H1 (cell line): ENCODE measurements at regions not wholly inside any gene's neighbourhood (a gene's known extent, or its start where the extent isn't known, plus 50 kb on each side); places are given as distances from the start of the nearest gene placed in this dataset.

Experiments used
- CTCF ChIA-PET: fragments of 300-600 bp; sonication (Branson Sonifier 250); formaldehyde crosslinking; loops from one replicate; lab custom pipeline; 2021; ENCODE audit not compliant: partially characterized antibody; lab: Charles Lee
- POLR2A ChIA-PET: fragments of 300-600 bp; sonication (Branson Sonifier 250); formaldehyde crosslinking; loops from one replicate; lab custom pipeline; 2021; ENCODE audit warnings: inconsistent platforms; ENCODE audit not compliant: partially characterized antibody; lab: Charles Lee
- DNase-seq, 2 experiments: peaks; one replicate each; pipeline versions ENCODE4 v3.0.0 to v3.0.0-alpha.2; 2010 to 2022; ENCODE audit warnings: low spot score in 2 of 2, low read depth in 1 of 2, mixed read lengths in 1 of 2
- FAIRE-seq: peaks from 2 replicates; lab custom pipeline; 2011; peaks lifted over from hg19 to GRCh38; lab: Jason Lieb, UNC
- H2AFZ ChIP-seq: 2 replicates; pipeline ENCODE4 v1.8.1; 2012; ENCODE audit warnings: low read length, inconsistent platforms
- H2AK5ac ChIP-seq: 2 replicates; pipeline ENCODE4 v1.6.1; 2013; ENCODE audit warnings: low read depth, low read length
- H2BK120ac ChIP-seq: replicated peaks from 2 replicates; pipeline ENCODE3; 2013; ENCODE audit warnings: low read depth, low read length, inconsistent platforms
- H2BK12ac ChIP-seq: 2 replicates; pipeline ENCODE4 v1.6.1; 2013; ENCODE audit warnings: low read depth, low read length
- H2BK15ac ChIP-seq: 2 replicates; pipeline ENCODE4 v1.6.1; 2013; ENCODE audit warnings: low read length
- H2BK20ac ChIP-seq: 2 replicates; pipeline ENCODE4 v1.6.1; 2013; ENCODE audit warnings: low read length
- H2BK5ac ChIP-seq: 2 replicates; pipeline ENCODE4 v1.6.1; 2013; ENCODE audit warnings: low read depth, low read length
- H3K14ac ChIP-seq: 2 replicates; pipeline ENCODE4 v1.6.1; 2013; ENCODE audit warnings: inconsistent platforms; ENCODE audit not compliant: insufficient read length
- H3K18ac ChIP-seq: 2 replicates; pipeline ENCODE4 v1.6.1; 2013; ENCODE audit warnings: low read length; ENCODE audit errors: extremely low read depth
- H3K23ac ChIP-seq: 2 replicates; pipeline ENCODE4 v1.6.1; 2013; ENCODE audit warnings: inconsistent platforms; ENCODE audit not compliant: insufficient read length
- H3K23me2 ChIP-seq: 2 replicates; pipeline ENCODE4 v1.6.1; 2013; ENCODE audit warnings: low read depth, low read length
- H3K27ac ChIP-seq: 2 replicates; pipeline ENCODE4 v1.6.1; 2011; ENCODE audit warnings: low read depth, low read length, inconsistent platforms
- H3K27me3 ChIP-seq, 4 experiments: replicated peaks in 1 of 4; 1 replicate in 1 of 4; 2 replicates in 3 of 4; pipeline versions ENCODE4 v1.6.1 to v1.8.1; 2011 to 2013; ENCODE audit warnings: low read length in 3 of 4, mild to moderate bottlenecking in 3 of 4, inconsistent platforms in 2 of 4, mixed read lengths in 2 of 4, moderate library complexity in 1 of 4; ENCODE audit not compliant: control insufficient read depth in 3 of 4, insufficient read depth in 3 of 4; ENCODE audit errors: extremely low read depth in 1 of 4
- H3K36me3 ChIP-seq, 4 experiments: 2 replicates each; pipeline versions ENCODE4 v1.6.1 to v1.8.1; 2011 to 2013; ENCODE audit warnings: mild to moderate bottlenecking in 4 of 4, low read length in 3 of 4, moderate library complexity in 2 of 4, control low read depth in 1 of 4, inconsistent platforms in 1 of 4; ENCODE audit not compliant: insufficient read depth in 4 of 4, control insufficient read depth in 2 of 4
- H3K4ac ChIP-seq: replicated peaks from 2 replicates; pipeline ENCODE3; 2013; ENCODE audit warnings: low read length, low read depth, mixed read lengths, inconsistent platforms; ENCODE audit not compliant: insufficient read length
- H3K4me1 ChIP-seq, 4 experiments: replicated peaks in 1 of 4; 1 replicate in 1 of 4; 2 replicates in 3 of 4; pipeline versions ENCODE4 v1.6.1 to v1.8.1; 2011 to 2013; ENCODE audit warnings: low read length in 3 of 4, inconsistent platforms in 2 of 4, mixed read lengths in 1 of 4; ENCODE audit not compliant: insufficient read depth in 4 of 4, control insufficient read depth in 3 of 4
- H3K4me2 ChIP-seq, 2 experiments: 2 replicates each; pipeline versions ENCODE4 v1.6.1 to v1.8.1; 2011 to 2013; ENCODE audit warnings: low read depth in 2 of 2, low read length in 2 of 2, control low read depth in 1 of 2, inconsistent platforms in 1 of 2, mild to moderate bottlenecking in 1 of 2; ENCODE audit not compliant: insufficient read depth in 1 of 2
- H3K4me3 ChIP-seq, 4 experiments: fragments of 200-600, 300-600 bp in 1 of 4; sonication (generic), shearing (Covaris generic), sonication (Bioruptor Twin) in 1 of 4; 2 replicates each; pipeline versions ENCODE4 v1.5.1 to v1.8.1; 2011 to 2016; ENCODE audit warnings: low read length in 4 of 4, low read depth in 3 of 4, control low read depth in 2 of 4, inconsistent platforms in 2 of 4, mild to moderate bottlenecking in 2 of 4, mixed read lengths in 1 of 4, moderate library complexity in 1 of 4; ENCODE audit not compliant: insufficient read depth in 2 of 4; ENCODE audit errors: extremely low read depth in 1 of 4
- H3K56ac ChIP-seq: replicated peaks from 2 replicates; pipeline ENCODE3; 2013; ENCODE audit warnings: low read depth, mild to moderate bottlenecking, mixed read lengths, low read length, inconsistent platforms; ENCODE audit not compliant: insufficient read length
- H3K79me1 ChIP-seq: 2 replicates; pipeline ENCODE4 v1.6.1; 2013; ENCODE audit warnings: low read depth, low read length, control low read depth
- H3K79me2 ChIP-seq, 2 experiments: 2 replicates each; pipeline versions ENCODE4 v1.6.1 to v1.8.1; 2012 to 2013; ENCODE audit warnings: low read length in 2 of 2, mild to moderate bottlenecking in 2 of 2, inconsistent platforms in 1 of 2; ENCODE audit not compliant: insufficient read depth in 2 of 2, control insufficient read depth in 1 of 2
- H3K9ac ChIP-seq, 4 experiments: replicated peaks in 1 of 4; 1 replicate in 1 of 4; 2 replicates in 3 of 4; pipeline versions ENCODE4 v1.6.1 to v1.8.1; 2011 to 2013; ENCODE audit warnings: low read depth in 3 of 4, low read length in 3 of 4, control low read depth in 2 of 4, mild to moderate bottlenecking in 2 of 4, moderate library complexity in 2 of 4, inconsistent platforms in 1 of 4; ENCODE audit errors: extremely low read depth in 1 of 4
- H3K9me3 ChIP-seq, 2 experiments: 2 replicates each; pipeline versions ENCODE4 v1.6.1 to v1.8.1; 2012 to 2013; ENCODE audit warnings: mild to moderate bottlenecking in 2 of 2, moderate library complexity in 2 of 2, control low read depth in 1 of 2, inconsistent platforms in 1 of 2, low read depth in 1 of 2, low read length in 1 of 2, mixed read lengths in 1 of 2; ENCODE audit not compliant: insufficient read depth in 2 of 2
- H4K20me1 ChIP-seq, 2 experiments: replicated peaks in 1 of 2; 2 replicates each; pipeline versions ENCODE3 to v1.8.1; 2011 to 2013; ENCODE audit warnings: inconsistent platforms in 2 of 2, low read length in 2 of 2, mild to moderate bottlenecking in 1 of 2; ENCODE audit not compliant: insufficient read depth in 2 of 2, control insufficient read depth in 1 of 2
- H4K5ac ChIP-seq: 2 replicates; pipeline ENCODE4 v1.6.1; 2013; ENCODE audit warnings: low read length, low read depth, mixed read lengths, inconsistent platforms; ENCODE audit not compliant: insufficient read length
- H4K8ac ChIP-seq: 2 replicates; pipeline ENCODE4 v1.8.0; 2013; ENCODE audit warnings: mild to moderate bottlenecking, moderate library complexity, low read length, inconsistent platforms; ENCODE audit not compliant: insufficient read depth; ENCODE audit errors: extremely low read depth
- H4K91ac ChIP-seq: replicated peaks from 2 replicates; pipeline ENCODE3; 2013; ENCODE audit warnings: low read length, mixed read lengths, inconsistent platforms; ENCODE audit not compliant: insufficient read length
- CHD2 ChIP-seq: IDR thresholded peaks from 2 replicates; pipeline ENCODE4 v1.6.1; 2012; ENCODE audit warnings: low read length, improper control_type of control experiment
- CREB1 ChIP-seq: IDR thresholded peaks from 2 replicates; pipeline ENCODE4 v1.6.1; 2012; ENCODE audit warnings: inconsistent platforms
- E2F6 ChIP-seq: IDR thresholded peaks from 2 replicates; pipeline ENCODE4 v1.6.1; 2012; ENCODE audit warnings: inconsistent platforms
- KDM4A ChIP-seq: IDR thresholded peaks from one replicate; pipeline ENCODE4 v1.7.1; 2012; ENCODE audit warnings: low read depth, mild to moderate bottlenecking, moderate library complexity, low read length, inconsistent platforms; ENCODE audit not compliant: severe bottlenecking
- KDM5A ChIP-seq: fragments of 200-600 bp; IDR thresholded peaks from 2 replicates; pipeline ENCODE4 v1.7.1; 2012; ENCODE audit warnings: mild to moderate bottlenecking, low read length, inconsistent platforms, mixed read lengths
- POLR2AphosphoS5 ChIP-seq: IDR thresholded peaks from 2 replicates; pipeline ENCODE4 v1.6.1; 2011; ENCODE audit warnings: low read depth, low read length
- RXRA ChIP-seq: IDR thresholded peaks from 2 replicates; pipeline ENCODE4 v1.6.1; 2011; ENCODE audit warnings: low read depth, mild to moderate bottlenecking, low read length, moderate library complexity; ENCODE audit not compliant: insufficient read depth
- SIN3A ChIP-seq, 2 experiments: IDR thresholded peaks in 1 of 2; conservative IDR thresholded peaks in 1 of 2; 2 replicates each; pipeline ENCODE4 v1.6.1; 2011 to 2012; ENCODE audit warnings: low read length in 2 of 2, improper control_type of control experiment in 1 of 2, low read depth in 1 of 2, mild to moderate bottlenecking in 1 of 2
- WGBS, 2 experiments: shearing (Covaris generic) in 1 of 2; methylation state at CpG; one replicate each; pipeline versions ENCODE4 v1.1.6 to v1.1.7; 2013 to 2015; ENCODE audit warnings: low lambda C conversion rate in 2 of 2, mixed read lengths in 2 of 2, inconsistent platforms in 1 of 2, low coverage in 1 of 2, missing lambda C conversion rate in 1 of 2; ENCODE audit not compliant: insufficient replicate concordance in 2 of 2, insufficient coverage in 1 of 2, insufficient read length in 1 of 2; ENCODE audit errors: extremely low coverage in 1 of 2, missing lambda C conversion rate in 1 of 2; 5-methylcytosine and 5-hydroxymethylcytosine counted together

DNA sequence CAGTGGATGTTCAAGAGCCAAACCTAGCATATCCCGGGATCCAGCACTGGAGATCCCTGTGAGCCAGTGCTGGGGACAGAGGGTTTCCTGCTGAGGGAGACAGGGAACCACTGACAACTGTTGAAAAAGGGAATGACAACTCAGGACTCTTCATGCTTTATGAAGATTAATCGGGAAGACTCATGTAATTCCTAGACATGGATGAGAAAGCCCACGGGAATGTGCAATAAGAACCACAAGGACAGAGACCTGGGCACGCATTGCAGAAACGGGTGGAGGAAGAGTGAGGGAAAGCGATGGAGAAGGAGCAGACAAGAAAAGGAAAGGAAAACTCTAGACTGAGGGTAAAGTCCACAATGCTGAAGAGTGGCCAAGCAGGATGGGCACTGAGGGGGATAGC is 296.0 kb downstream of the PCNX1 start:
- TF ChIP-seq KDM4A (no peak), KDM5A (no peak), RXRA (no peak), E2F6 (no peak), SIN3A (conservative IDR thresholded peaks at IDR 0.05 in 1 of 2, IDR thresholded peaks at IDR 0.05 in 1 of 2; ENCODE audit: low read depth in 1 of 2, low read length in 2 of 2) (no peak), CHD2 (no peak), POLR2AphosphoS5 (no peak), CREB1 (no peak)

More for the DNA sequence above, 296.0 kb downstream of the PCNX1 start:
- FAIRE-seq (no peak), DNase-seq (no peak)
- Histone ChIP-seq H3K14ac (no peak overlapping the region), H4K5ac (no peak overlapping the region), H3K79me2 (no peaks in the 10 kb centered on the region), H3K18ac (no peak overlapping the region; the same call in 1 of the 2 replicates), H3K23me2 (peaks cover 2% of the 10 kb centered on the region; the same call in 1 of the 2 replicates), H3K4me3 (no peak overlapping the region), H3K4me1 (no peaks in the 10 kb centered on the region), H2BK120ac (no peak overlapping the region), H4K91ac (no peak overlapping the region), H2AK5ac (no peak overlapping the region), H3K9ac (no peak overlapping the region), H3K27me3 (no peaks in the 10 kb centered on the region), H3K79me1 (no peaks in the 10 kb centered on the region), H2BK5ac (no peak overlapping the region), H4K20me1 (no peaks in the 10 kb centered on the region), H2BK12ac (no peak overlapping the region), H4K8ac (no peak overlapping the region; the same call in 1 of the 2 replicates), H3K36me3 (no peaks in the 10 kb centered on the region), H3K4me2 (no peak overlapping the region), H2BK20ac (no peak overlapping the region), H3K9me3 (0 out of 4 replicates have a peak, but pooled peaks cover 0 to 2% of the 10 kb centered on the region in 2 experiments), H2AFZ (no peak overlapping the region), H3K27ac (no peak overlapping the region), H3K4ac (no peak overlapping the region), H3K23ac (no peak overlapping the region), H2BK15ac (no peak overlapping the region), H3K56ac (no peak overlapping the region)
- WGBS, 2 experiments = 95% methylated on average over 6 of the region's 6 CpGs; no CpG with 5 or more reads in 1 of the 2 experiments
- CTCF ChIA-PET = interaction anchor here (1.2 to 1.8 kb wide), 3 partner anchors 14 to 17 kb away, joined by 3 to 5 read pairs (median 4); no protein-coding TSS in a partner anchor
- POLR2A ChIA-PET = no interaction called here
